Epithelial cell of proximal tubule (primary cell): ENCODE measurements at regions not wholly inside any gene's neighbourhood (a gene's known extent, or its start where the extent isn't known, plus 50 kb on each side); places are given as distances from the start of the nearest gene placed in this dataset.

Experiments
- DNase-seq: peaks from one replicate; pipeline ENCODE4 v3.0.0-alpha.2; 2011; ENCODE audit warnings: low read depth
- H3K4me3 ChIP-seq: 2 replicates; pipeline ENCODE4 v1.5.1; 2011; ENCODE audit warnings: low read depth, mild to moderate bottlenecking, low read length
- CTCF ChIP-seq: conservative IDR thresholded peaks from 2 replicates; pipeline ENCODE4 v1.5.1; 2012; ENCODE audit warnings: low read depth, mild to moderate bottlenecking, low read length

- H3K4me3 ChIP-seq = no peak overlapping the region
- DNase-seq = no peak
Observed at GRCh38 chr20:20839771-20840170, 127.3 kb upstream of the RALGAPA2 start.

GRCh38 chr20:20837574-20838021 lies 125.2 kb upstream of the RALGAPA2 start:
- no peak for DNase-seq
- H3K4me3 ChIP-seq = peak overlapping the region; percentile 37

More at GRCh38 chr20:20839771-20840170, 127.3 kb upstream of the RALGAPA2 start:
- no peak for TF ChIP-seq CTCF

GRCh38 chr20:20836836-20837235 lies 124.4 kb upstream of the RALGAPA2 start:
- no peak overlapping the region for H3K4me3 ChIP-seq
- TF ChIP-seq CTCF = no peak
- no peak for DNase-seq

More at GRCh38 chr20:20837574-20838021, 125.2 kb upstream of the RALGAPA2 start:
- peak; percentile 77 for TF ChIP-seq CTCF

GRCh38 chr20:20835897-20836296 lies 123.5 kb upstream of the RALGAPA2 start:
- no peak overlapping the region for H3K4me3 ChIP-seq
- TF ChIP-seq CTCF = no peak
- DNase-seq = no peak

GRCh38 chr20:20834008-20834407 lies 121.6 kb upstream of the RALGAPA2 start:
- no peak overlapping the region for H3K4me3 ChIP-seq
- no peak for TF ChIP-seq CTCF
- no peak for DNase-seq

- no peak for TF ChIP-seq CTCF
- no peak for DNase-seq
- no peak overlapping the region for H3K4me3 ChIP-seq
Observed at GRCh38 chr20:20832715-20833114, 120.3 kb upstream of the RALGAPA2 start.

GRCh38 chr20:20831794-20832193 lies 119.3 kb upstream of the RALGAPA2 start:
- no peak for TF ChIP-seq CTCF
- DNase-seq = no peak

More at GRCh38 chr20:20831794-20832193, 119.3 kb upstream of the RALGAPA2 start:
- H3K4me3 ChIP-seq = no peak overlapping the region
